Endometrium (tissue), 2 donors: ENCODE measurements at regions not wholly inside any gene's neighbourhood (a gene's known extent, or its start where the extent isn't known, plus 50 kb on each side); places are given as distances from the start of the nearest gene placed in this dataset.

Experiments used
- FAIRE-seq: peaks from 2 replicates; lab custom pipeline; 2012; peaks lifted over from hg19 to GRCh38; lab: Jason Lieb, UNC
- donor health status: control.
- donor health status: control.

DNA sequence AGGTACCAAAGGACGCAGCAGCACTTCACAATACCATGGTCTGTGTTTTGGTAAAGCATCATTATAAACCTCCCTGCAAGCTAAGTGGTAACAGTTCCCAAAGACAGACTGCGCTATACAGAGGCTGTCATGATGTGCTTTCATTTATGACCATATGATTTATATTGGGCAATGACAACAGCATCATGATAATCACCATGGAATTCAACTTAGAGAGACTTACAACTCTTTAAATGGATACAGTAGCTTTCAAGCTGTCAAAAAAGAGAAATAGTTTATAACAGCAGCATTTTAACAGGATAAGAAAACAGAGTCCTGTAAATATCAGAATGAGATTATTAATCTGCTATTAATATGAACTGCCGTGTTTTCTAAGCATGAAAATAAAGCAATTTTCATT lies 341.7 kb downstream of the GPR37 start:
- FAIRE-seq, result no peak

- FAIRE-seq, result no peak
Observed at GRCh38 chr7:124422081-124422480, 343.5 kb downstream of the GPR37 start.

- no peak for FAIRE-seq
Observed at GRCh38 chr7:124420367-124420766, 345.2 kb downstream of the GPR37 start.

- FAIRE-seq, result no peak
Observed at GRCh38 chr7:124413029-124413428, 352.6 kb downstream of the GPR37 start.

DNA sequence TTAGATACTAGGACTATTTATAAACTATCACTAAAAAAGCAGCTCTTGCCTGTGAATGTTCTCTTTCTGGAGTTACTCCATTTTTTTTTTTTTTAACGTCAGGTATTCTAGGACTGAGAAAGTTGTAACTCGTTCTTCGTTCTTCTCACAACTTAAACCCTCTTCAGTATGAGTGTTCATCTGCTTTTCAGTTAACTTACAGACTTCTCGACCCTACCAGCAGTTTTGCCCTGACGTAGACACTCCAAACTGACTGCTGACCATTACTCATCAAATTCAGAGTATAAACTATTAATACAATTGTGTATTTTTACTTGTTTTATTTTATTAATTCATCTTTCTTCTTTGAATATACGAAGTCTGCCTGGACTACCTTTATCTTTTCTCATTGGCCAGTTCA lies 353.1 kb downstream of the GPR37 start:
- FAIRE-seq, result no peak

GRCh38 chr7:124411796-124412195 lies 353.8 kb downstream of the GPR37 start:
- FAIRE-seq, result no peak

- no peak for FAIRE-seq
Observed at GRCh38 chr7:124403587-124403986, 362.0 kb downstream of the GPR37 start.

GRCh38 chr7:124403112-124403511 lies 362.5 kb downstream of the GPR37 start:
- FAIRE-seq, result no peak

- no peak for FAIRE-seq
Observed at GRCh38 chr7:124399941-124400340, 365.7 kb downstream of the GPR37 start.

GRCh38 chr7:124398937-124399552 lies 366.2 kb upstream of the TMEM229A start:
- FAIRE-seq, result no peak

GRCh38 chr7:124397134-124397533 lies 364.3 kb upstream of the TMEM229A start:
- FAIRE-seq, result no peak

DNA sequence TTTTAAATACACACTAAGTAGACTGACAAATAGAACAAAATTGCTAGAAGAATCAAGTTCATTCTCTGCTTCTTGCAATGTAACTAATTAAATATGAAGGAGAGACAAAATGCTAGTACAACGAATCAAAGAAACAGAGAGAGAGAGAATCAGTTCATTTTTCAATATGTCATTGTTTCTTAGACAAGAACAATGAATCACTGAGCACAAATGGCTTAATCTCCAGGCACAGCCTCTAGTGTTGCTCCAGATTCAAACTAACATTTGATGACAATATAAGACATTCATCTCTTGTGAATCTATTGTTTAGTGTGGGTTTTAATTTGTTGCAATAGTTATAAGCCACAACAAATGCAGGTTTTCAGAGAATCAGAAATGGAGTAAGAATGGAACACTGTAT lies 357.4 kb upstream of the TMEM229A start:
- FAIRE-seq, result no peak

GRCh38 chr7:124388751-124389150 lies 355.9 kb upstream of the TMEM229A start:
- FAIRE-seq, result no peak

DNA sequence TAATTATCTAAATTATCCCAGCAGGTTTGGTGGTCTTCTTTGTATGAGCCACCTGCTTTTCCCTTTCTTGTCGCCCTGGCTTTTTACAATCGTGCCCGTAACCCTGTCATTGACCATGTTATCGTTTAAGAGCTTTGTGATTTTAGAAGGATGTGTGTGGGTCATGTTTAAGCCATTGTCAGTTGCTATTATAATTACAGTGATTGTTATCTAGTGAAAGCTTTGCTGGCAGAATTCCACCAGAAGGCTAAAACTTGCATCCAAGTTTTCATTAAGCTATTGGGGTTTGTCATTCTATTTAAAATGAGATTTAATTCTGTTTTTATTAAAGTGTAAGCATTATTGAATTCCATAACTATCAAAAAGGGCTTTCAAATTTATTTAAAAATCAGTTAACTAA lies 354.2 kb upstream of the TMEM229A start:
- FAIRE-seq, result no peak

GRCh38 chr7:124379296-124379695 lies 346.4 kb upstream of the TMEM229A start:
- no peak for FAIRE-seq

GRCh38 chr7:124376111-124376510 lies 343.2 kb upstream of the TMEM229A start:
- FAIRE-seq, result no peak

GRCh38 chr7:124375391-124375790 lies 342.5 kb upstream of the TMEM229A start:
- FAIRE-seq, result no peak

- no peak for FAIRE-seq
Observed at GRCh38 chr7:124369310-124369709, 336.4 kb upstream of the TMEM229A start.

- no peak for FAIRE-seq
Observed at GRCh38 chr7:124366118-124366517, 333.3 kb upstream of the TMEM229A start.

- no peak for FAIRE-seq
Observed at GRCh38 chr7:124364283-124364682, 331.4 kb upstream of the TMEM229A start.

DNA sequence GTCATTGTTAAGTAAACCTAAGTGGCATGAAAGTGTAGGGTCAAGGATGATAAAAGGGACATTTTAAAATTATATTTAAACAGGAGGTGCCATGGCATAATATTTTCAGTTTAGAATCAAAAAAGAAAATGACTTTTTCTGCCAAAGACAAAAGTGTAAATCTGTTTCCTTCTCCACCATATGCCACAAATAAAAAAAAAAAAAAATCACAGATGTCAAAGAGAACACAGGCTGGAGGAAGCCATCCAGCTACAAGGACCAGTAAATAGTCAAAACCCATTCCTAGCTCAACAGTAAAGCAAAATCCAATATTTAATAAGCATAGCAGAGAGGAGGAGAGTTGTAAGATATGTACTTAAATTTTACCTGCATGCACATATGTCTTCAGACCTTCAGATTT lies 321.3 kb upstream of the TMEM229A start:
- no peak for FAIRE-seq

GRCh38 chr7:124351950-124352349 lies 319.1 kb upstream of the TMEM229A start:
- no peak for FAIRE-seq

GRCh38 chr7:124349443-124349842 lies 316.6 kb upstream of the TMEM229A start:
- FAIRE-seq, result no peak

DNA sequence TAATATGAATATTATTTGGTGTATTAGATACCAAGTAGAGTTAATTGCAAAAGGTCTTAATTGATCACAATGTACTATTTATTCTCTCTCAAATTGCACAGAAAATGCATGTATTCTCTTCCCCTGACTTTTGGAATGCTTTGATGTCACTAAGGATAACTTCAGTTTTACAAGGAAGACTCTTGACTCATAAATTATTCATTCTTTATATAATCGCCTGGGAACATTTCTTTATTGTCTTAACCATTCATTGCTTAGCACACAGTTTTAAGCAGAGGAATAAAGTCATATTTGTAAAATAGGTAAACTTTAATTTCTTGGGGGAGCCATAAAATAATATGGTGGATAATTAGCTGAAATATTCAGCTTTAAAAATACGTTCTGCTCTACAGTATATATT lies 306.0 kb upstream of the TMEM229A start:
- no peak for FAIRE-seq
